Neural cell (in vitro differentiated cells): ENCODE measurements at regions not wholly inside any gene's neighbourhood (a gene's known extent, or its start where the extent isn't known, plus 50 kb on each side); places are given as distances from the start of the nearest gene placed in this dataset.

ENCODE experiments used
- H2AFZ ChIP-seq: fragments of 200-600, 300-800 bp; sonication (generic), shearing (Covaris generic); 2 replicates; pipeline ENCODE4 v1.6.0; 2014; ENCODE audit warnings: low read depth, mild to moderate bottlenecking, antibody characterized with exemption, low read length, moderate library complexity
- H3F3A ChIP-seq: fragments of 200-600 bp; shearing (Covaris generic); 2 replicates; pipeline ENCODE4 v1.6.1; 2016; ENCODE audit warnings: mild to moderate bottlenecking, moderate library complexity, mixed read lengths, antibody characterized with exemption, low read length; ENCODE audit not compliant: insufficient read depth, poor library complexity, severe bottlenecking
- H3K27ac ChIP-seq: fragments of 200-600, 300-800 bp; sonication (generic), shearing (Covaris generic); 2 replicates; pipeline ENCODE4 v1.5.1; 2014; ENCODE audit warnings: mild to moderate bottlenecking, low read length, moderate library complexity
- H3K27me3 ChIP-seq: fragments of 300-800, 200-600 bp; sonication (generic), shearing (Covaris generic); 2 replicates; pipeline ENCODE4 v1.6.0; 2014; ENCODE audit warnings: mild to moderate bottlenecking, low read depth, low read length, moderate library complexity; ENCODE audit not compliant: insufficient read depth
- H3K36me3 ChIP-seq: fragments of 300-800, 200-600 bp; sonication (generic), shearing (Covaris generic); 2 replicates; pipeline ENCODE4 v1.5.1; 2014; ENCODE audit warnings: mild to moderate bottlenecking, antibody characterized with exemption, low read length, moderate library complexity; ENCODE audit not compliant: insufficient read depth
- H3K4me2 ChIP-seq: fragments of 300-800, 200-600 bp; sonication (generic), shearing (Covaris generic); 2 replicates; pipeline ENCODE4 v1.6.0; 2014; ENCODE audit warnings: mild to moderate bottlenecking, low read length
- H3K4me3 ChIP-seq: fragments of 300-800, 200-600 bp; sonication (generic), shearing (Covaris generic); 2 replicates; pipeline ENCODE4 v1.5.1; 2014; ENCODE audit warnings: mild to moderate bottlenecking, low read length, moderate library complexity
- H3K79me2 ChIP-seq: fragments of 200-600 bp; shearing (Covaris generic); replicated peaks from 2 replicates; pipeline ENCODE4 v1.6.0; 2014; ENCODE audit warnings: mild to moderate bottlenecking, low read length, moderate library complexity; ENCODE audit not compliant: insufficient read depth
- H3K9ac ChIP-seq: fragments of 300-800, 200-600 bp; sonication (generic), shearing (Covaris generic); 2 replicates; pipeline ENCODE4 v1.6.1; 2016; ENCODE audit warnings: mild to moderate bottlenecking, low read length, mixed read lengths
- H3K9me2 ChIP-seq: fragments of 200-600 bp; shearing (Covaris generic); 2 replicates; pipeline ENCODE4 v1.6.1; 2016; ENCODE audit warnings: mild to moderate bottlenecking, low read length, mixed read lengths; ENCODE audit not compliant: insufficient read depth
- H3K9me3 ChIP-seq: fragments of 200-600, 300-800 bp; sonication (generic), shearing (Covaris generic); 2 replicates; pipeline ENCODE4 v1.6.1; 2016; ENCODE audit warnings: mild to moderate bottlenecking, mixed run types, low read length, moderate library complexity, mixed read lengths
- H4K20me1 ChIP-seq: fragments of 200-600 bp; shearing (Covaris generic); 2 replicates; pipeline ENCODE4 v1.6.1; 2016; ENCODE audit warnings: mild to moderate bottlenecking, mixed run types; ENCODE audit not compliant: insufficient read depth
- CTCF ChIP-seq: fragments of 450-650 bp; IDR thresholded peaks from 2 replicates; pipeline ENCODE4 v1.5.1; 2014; ENCODE audit warnings: antibody characterized with exemption, mild to moderate bottlenecking, moderate library complexity; ENCODE audit not compliant: poor library complexity, severe bottlenecking
- EP300 ChIP-seq: fragments of 450-650 bp; conservative IDR thresholded peaks from 2 replicates; pipeline ENCODE4 v1.6.1; 2014; ENCODE audit warnings: antibody characterized with exemption, mild to moderate bottlenecking, moderate library complexity; ENCODE audit not compliant: poor library complexity, severe bottlenecking
- EZH2 ChIP-seq: fragments of 200-600, 300-800 bp; shearing (Covaris generic), sonication (generic); IDR thresholded peaks from 2 replicates; pipeline ENCODE4 v1.6.1; 2014; ENCODE audit warnings: antibody characterized with exemption, low read length, borderline replicate concordance, mild to moderate bottlenecking; ENCODE audit not compliant: insufficient read depth, poor library complexity, severe bottlenecking
- MXI1 ChIP-seq: fragments of 450-650 bp; conservative IDR thresholded peaks from 2 replicates; pipeline ENCODE4 v1.6.1; 2014; ENCODE audit warnings: antibody characterized with exemption, mild to moderate bottlenecking; ENCODE audit not compliant: poor library complexity, severe bottlenecking
- POLR2AphosphoS5 ChIP-seq: IDR thresholded peaks from 2 replicates; pipeline ENCODE4 v1.6.1; 2012
- RAD21 ChIP-seq: fragments of 450-650 bp; conservative IDR thresholded peaks from 2 replicates; pipeline ENCODE4 v1.6.1; 2014; ENCODE audit warnings: antibody characterized with exemption, mild to moderate bottlenecking, moderate library complexity
- REST ChIP-seq: IDR thresholded peaks from 2 replicates; pipeline ENCODE4 v1.6.1; 2012; ENCODE audit warnings: borderline replicate concordance
- SMC3 ChIP-seq: fragments of 450-650 bp; conservative IDR thresholded peaks from 2 replicates; pipeline ENCODE4 v1.6.1; 2014; ENCODE audit warnings: antibody characterized with exemption, mild to moderate bottlenecking, moderate library complexity; ENCODE audit not compliant: poor library complexity
- TAF1 ChIP-seq: IDR thresholded peaks from 2 replicates; pipeline ENCODE4 v1.6.1; 2012; ENCODE audit warnings: low read depth

- Histone ChIP-seq H3K27ac (no peak overlapping the region), H3F3A (no peaks in the 10 kb centered on the region), H3K79me2 (no peaks in the 10 kb centered on the region), H3K9ac (no peak overlapping the region), H3K4me3 (no peak overlapping the region), H4K20me1 (no peaks in the 10 kb centered on the region), H3K9me3 (no peaks in the 10 kb centered on the region), H3K36me3 (no peaks in the 10 kb centered on the region), H2AFZ (no peak overlapping the region), H3K9me2 (no peaks in the 10 kb centered on the region), H3K27me3 (no peaks in the 10 kb centered on the region), H3K4me2 (no peak overlapping the region)
- TF ChIP-seq REST (no peak), TAF1 (no peak), SMC3 (no peak), MXI1 (no peak), EZH2 (no peak), POLR2AphosphoS5 (no peak), EP300 (no peak), RAD21 (no peak), CTCF (no peak)
Measured at GRCh38 chr18:60044290-60045006, 144.7 kb downstream of the PMAIP1 start.

GRCh38 chr18:60040971-60041370 is 141.2 kb downstream of the PMAIP1 start:
- Histone ChIP-seq H3K27me3 (no peaks in the 10 kb centered on the region), H3F3A (no peaks in the 10 kb centered on the region), H3K9me3 (no peaks in the 10 kb centered on the region), H2AFZ (no peak overlapping the region), H3K4me3 (no peak overlapping the region), H3K9ac (no peak overlapping the region), H3K79me2 (no peaks in the 10 kb centered on the region), H3K4me2 (no peak overlapping the region), H3K9me2 (no peaks in the 10 kb centered on the region), H3K27ac (no peak overlapping the region), H4K20me1 (no peaks in the 10 kb centered on the region), H3K36me3 (no peaks in the 10 kb centered on the region)
- TF ChIP-seq RAD21 (no peak), MXI1 (no peak), EZH2 (no peak), TAF1 (no peak), POLR2AphosphoS5 (no peak), CTCF (no peak), REST (no peak), SMC3 (no peak), EP300 (no peak)
